Erythroblast (primary cell): ENCODE measurements at regions not wholly inside any gene's neighbourhood (a gene's known extent, or its start where the extent isn't known, plus 50 kb on each side); places are given as distances from the start of the nearest gene placed in this dataset.

Experiments used
- GATA1 ChIP-seq: IDR thresholded peaks from 2 replicates; pipeline ENCODE4 v1.6.1; 2011; ENCODE audit warnings: low read depth, mild to moderate bottlenecking, control low read depth, low read length, moderate library complexity
- POLR2A ChIP-seq: IDR thresholded peaks from 2 replicates; pipeline ENCODE4 v1.6.1; 2011; ENCODE audit warnings: mild to moderate bottlenecking, low read length

- no peak for TF ChIP-seq POLR2A
- no peak for TF ChIP-seq GATA1
Observed at GRCh38 chr4:125546272-125546671, 231.5 kb downstream of the FAT4 start.
